ENCODE measurements at regions not wholly inside any gene's neighbourhood (a gene's known extent, or its start where the extent isn't known, plus 50 kb on each side); places are given as distances from the start of the nearest gene placed in this dataset.

GRCh38 chr5:12759377-12759776 lies 855.1 kb upstream of the CTNND2 start:
- H3K36me3 ChIP-seq (ENCODE audit: control insufficient read depth in 2 of 4, insufficient read depth in 4 of 4, low read length in 3 of 4), result no peaks in the 10 kb centered on the region
- H2BK120ac ChIP-seq (replicated peaks; ENCODE audit: low read depth, low read length), result no peak overlapping the region
- H2BK15ac ChIP-seq (ENCODE audit: low read length), result no peak overlapping the region
- CTCF ChIA-PET (ENCODE audit: partially characterized antibody), result interaction anchor here (0.5 kb wide), 1 partner anchor 13 kb away, joined by 3 read pairs; no protein-coding TSS in a partner anchor
- no peaks in the 10 kb centered on the region for H3K27me3 ChIP-seq (replicated peaks in 1 of 4; ENCODE audit: control insufficient read depth in 3 of 4, extremely low read depth in 1 of 4, insufficient read depth in 3 of 4, low read length in 3 of 4)
- no peak overlapping the region for H4K91ac ChIP-seq (replicated peaks; ENCODE audit: insufficient read length, low read length)
- H3K27ac ChIP-seq (ENCODE audit: low read depth, low read length), result no peak overlapping the region
- no peak overlapping the region for H3K56ac ChIP-seq (replicated peaks; ENCODE audit: insufficient read length, low read depth, low read length)
- H4K5ac ChIP-seq (ENCODE audit: insufficient read length, low read depth, low read length), result no peak overlapping the region
- H3K79me1 ChIP-seq (ENCODE audit: low read depth, low read length), result no peaks in the 10 kb centered on the region
- H3K9ac ChIP-seq (replicated peaks in 1 of 4; ENCODE audit: extremely low read depth in 1 of 4, low read depth in 3 of 4, low read length in 3 of 4), result no peak overlapping the region
- 92% methylated on average over 2 of the region's 2 CpGs; no CpG with 5 or more reads in 1 of the 2 experiments for WGBS, 2 experiments (ENCODE audit: extremely low coverage in 1 of 2, insufficient coverage in 1 of 2, insufficient read length in 1 of 2, insufficient replicate concordance in 2 of 2, low coverage in 1 of 2, low lambda C conversion rate in 2 of 2, missing lambda C conversion rate in 1 of 2)
- no peak overlapping the region for H2BK20ac ChIP-seq (ENCODE audit: low read length)
- no peaks in the 10 kb centered on the region for H4K20me1 ChIP-seq (replicated peaks in 1 of 2; ENCODE audit: control insufficient read depth in 1 of 2, insufficient read depth in 2 of 2, low read length in 2 of 2)
- DNase-seq (ENCODE audit: low read depth in 1 of 2, low spot score in 2 of 2), result no peak
- POLR2A ChIA-PET (ENCODE audit: partially characterized antibody), result interaction anchor here (1.5 kb wide), 1 partner anchor 97 kb away, joined by 3 read pairs; no protein-coding TSS in a partner anchor
- H3K23me2 ChIP-seq (ENCODE audit: low read depth, low read length), result no peaks in the 10 kb centered on the region
- H3K4me2 ChIP-seq (ENCODE audit: insufficient read depth in 1 of 2, low read depth in 2 of 2, low read length in 2 of 2), result no peak overlapping the region
- FAIRE-seq, result no peak
- no peak overlapping the region for H3K14ac ChIP-seq (ENCODE audit: insufficient read length)
- no peak overlapping the region for H3K23ac ChIP-seq (ENCODE audit: insufficient read length)
- H4K8ac ChIP-seq (ENCODE audit: extremely low read depth, insufficient read depth, low read length), result no peak overlapping the region
- H2AK5ac ChIP-seq (ENCODE audit: low read depth, low read length), result no peak overlapping the region
- no peak overlapping the region for H2BK5ac ChIP-seq (ENCODE audit: low read depth, low read length)
- no peaks in the 10 kb centered on the region for H3K9me3 ChIP-seq (ENCODE audit: insufficient read depth in 2 of 2, low read depth in 1 of 2, low read length in 1 of 2)
- H2AFZ ChIP-seq (ENCODE audit: low read length), result no peak overlapping the region
- H3K4me3 ChIP-seq (ENCODE audit: extremely low read depth in 1 of 4, insufficient read depth in 2 of 4, low read depth in 3 of 4, low read length in 4 of 4), result no peak overlapping the region
- no peak overlapping the region for H3K4ac ChIP-seq (replicated peaks; ENCODE audit: insufficient read length, low read depth, low read length)
- H2BK12ac ChIP-seq (ENCODE audit: low read depth, low read length), result no peak overlapping the region
- H3K79me2 ChIP-seq (ENCODE audit: control insufficient read depth in 1 of 2, insufficient read depth in 2 of 2, low read length in 2 of 2), result no peaks in the 10 kb centered on the region
- no peak overlapping the region for H3K18ac ChIP-seq (ENCODE audit: extremely low read depth, low read length)
- no peaks in the 10 kb centered on the region for H3K4me1 ChIP-seq (replicated peaks in 1 of 4; ENCODE audit: control insufficient read depth in 3 of 4, insufficient read depth in 4 of 4, low read length in 3 of 4)
- TF ChIP-seq EZH2 (IDR thresholded peaks at IDR 0.05; ENCODE audit: low read depth, low read length, severe bottlenecking) (no peak), TCF12 (IDR thresholded peaks at IDR 0.05; ENCODE audit: low read depth, low read length) (no peak), ASH2L (IDR thresholded peaks at IDR 0.05; ENCODE audit: low read length) (no peak), TAF1 (IDR thresholded peaks at IDR 0.05; ENCODE audit: low read depth, low read length) (no peak)

All from H1 (cell line).